RKO (cell line): ENCODE measurements at regions not wholly inside any gene's neighbourhood (a gene's known extent, or its start where the extent isn't known, plus 50 kb on each side); places are given as distances from the start of the nearest gene placed in this dataset.

Experiments used
- DNase-seq: peaks from one replicate; pipeline ENCODE4 v3.0.0-alpha.2; 2016; ENCODE audit warnings: low spot score

DNA sequence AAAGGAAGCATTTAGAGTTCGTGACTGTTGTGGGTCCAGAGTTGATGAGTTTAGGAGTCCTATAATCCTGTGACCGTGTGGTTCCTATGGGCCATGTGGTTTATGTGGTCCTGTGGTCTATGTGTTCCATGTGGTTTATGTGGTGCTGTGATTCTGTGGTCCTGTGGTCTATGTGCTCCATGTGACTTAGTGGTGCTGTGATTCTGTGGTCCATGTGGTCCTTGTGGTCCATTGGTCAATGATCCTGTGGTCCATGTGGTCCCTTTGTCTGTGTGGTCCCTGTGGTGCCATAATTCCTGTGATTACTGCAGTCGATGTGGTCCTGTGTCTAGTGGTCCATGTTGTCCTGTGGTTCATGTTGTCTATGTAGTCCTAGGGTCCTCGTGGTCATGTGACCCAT, 167.3 kb downstream of the TMEM18 start:
- no peak for DNase-seq

DNA sequence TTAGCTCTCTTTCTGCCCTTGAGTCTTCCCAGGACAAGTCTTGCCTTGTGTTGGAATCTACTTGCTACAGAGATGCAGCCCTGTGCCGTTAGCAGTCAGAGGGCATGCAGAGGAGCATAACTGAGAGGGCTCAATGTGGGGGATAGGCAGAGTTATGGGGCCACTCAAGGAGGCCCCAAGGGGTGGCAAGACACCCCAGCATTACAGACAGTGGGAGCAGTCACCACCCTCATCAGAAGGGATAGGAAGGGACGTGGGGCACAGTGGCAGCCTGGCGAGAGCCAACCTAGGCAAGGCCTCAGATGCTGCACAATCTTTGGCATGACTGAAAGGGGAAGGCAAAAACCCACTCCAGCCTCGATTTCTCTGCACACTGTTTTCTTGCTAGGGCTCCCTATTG, 169.1 kb downstream of the TMEM18 start:
- no peak for DNase-seq

DNA sequence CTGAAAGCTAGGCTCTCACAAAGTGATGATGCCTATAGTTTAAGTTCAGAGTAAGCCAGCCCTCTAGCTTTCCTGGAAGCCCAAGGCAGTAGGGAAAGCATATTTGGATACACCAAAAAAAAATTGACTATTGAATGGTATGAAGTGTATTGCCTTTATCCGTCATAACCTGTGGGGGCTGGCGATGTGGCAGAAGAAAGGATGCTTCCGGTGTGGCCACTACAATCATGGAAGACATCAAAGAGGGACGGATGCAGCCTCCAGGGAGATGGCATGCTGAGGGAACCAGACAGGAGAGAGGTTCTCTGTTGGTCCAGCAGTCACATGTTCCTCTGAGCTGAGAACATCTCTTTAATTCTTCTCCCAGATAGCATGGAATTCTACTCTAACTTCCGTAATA, 170.3 kb downstream of the TMEM18 start:
- no peak for DNase-seq

DNA sequence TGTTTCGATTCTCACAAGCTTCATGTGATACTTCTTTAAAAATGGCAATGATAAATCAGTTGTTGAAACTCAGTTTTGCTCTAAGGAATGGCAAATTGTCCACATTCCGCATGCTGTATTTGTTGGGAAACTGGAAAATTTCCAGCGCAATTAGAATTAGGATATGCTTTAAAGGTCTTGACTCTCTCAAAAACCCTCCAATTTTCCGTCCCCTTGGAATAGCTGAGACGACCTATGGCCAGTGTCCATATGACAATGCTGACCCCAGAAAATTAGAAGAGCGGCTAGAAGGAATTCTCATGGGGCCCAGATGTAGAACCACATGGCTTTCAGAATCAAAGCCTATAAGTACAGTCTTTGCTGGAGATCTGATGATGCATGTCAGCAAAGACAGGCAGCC, 170.8 kb downstream of the TMEM18 start:
- no peak for DNase-seq

DNA sequence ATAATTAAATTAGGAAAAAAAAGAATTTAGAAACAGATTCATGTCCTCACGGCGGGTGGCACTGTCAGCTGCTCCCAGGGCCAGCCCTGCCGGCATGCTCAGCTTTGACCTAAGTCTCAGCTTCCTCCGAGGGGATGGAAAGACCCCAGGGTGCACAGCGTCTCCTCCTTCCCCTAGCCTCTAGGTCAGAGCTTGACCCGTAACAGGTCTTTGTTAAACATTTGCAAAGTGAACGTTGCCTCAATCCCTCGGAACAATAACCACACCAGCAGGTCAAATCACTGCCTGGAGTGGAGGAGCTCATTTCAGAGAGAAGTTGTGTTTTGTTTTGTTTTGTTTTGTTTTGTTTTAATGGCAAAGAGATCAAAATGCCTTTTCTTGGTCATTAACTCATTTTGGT, 171.3 kb downstream of the TMEM18 start:
- DNase-seq: no peak

DNA sequence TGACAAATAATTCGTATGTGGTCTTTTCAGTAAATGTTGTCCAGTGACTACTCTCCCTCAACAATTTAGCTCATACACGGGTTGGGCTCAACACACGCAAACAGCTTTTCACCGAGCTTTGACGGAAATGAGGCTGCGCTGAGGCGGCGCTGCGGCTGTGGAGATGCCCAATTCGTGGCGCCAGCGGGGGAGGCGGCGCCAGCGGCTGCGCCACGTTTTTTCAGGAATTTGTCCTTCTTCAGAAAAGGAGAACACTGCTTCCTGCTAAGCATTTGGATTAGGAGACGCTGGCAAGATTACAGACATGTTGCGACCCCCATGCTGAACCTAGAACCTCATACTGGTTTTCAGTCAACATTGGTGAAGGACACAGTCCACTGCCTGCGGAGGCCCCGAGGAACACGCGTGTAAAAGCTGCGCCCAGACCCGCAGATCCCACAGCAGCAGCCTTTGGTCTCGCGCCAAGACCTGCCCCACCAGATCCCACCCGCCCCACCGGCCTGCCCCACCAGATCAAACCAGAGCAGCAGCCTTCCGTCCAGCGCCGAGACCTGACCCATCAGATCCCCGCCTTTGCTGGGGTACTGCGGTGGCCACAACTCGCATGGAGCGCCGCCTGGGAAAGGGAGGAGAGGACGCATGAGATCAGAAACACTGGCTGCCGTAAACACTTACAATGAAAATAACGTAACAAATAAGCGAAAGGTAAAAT, 173.8 kb downstream of the TMEM18 start:
- no peak for DNase-seq

DNA sequence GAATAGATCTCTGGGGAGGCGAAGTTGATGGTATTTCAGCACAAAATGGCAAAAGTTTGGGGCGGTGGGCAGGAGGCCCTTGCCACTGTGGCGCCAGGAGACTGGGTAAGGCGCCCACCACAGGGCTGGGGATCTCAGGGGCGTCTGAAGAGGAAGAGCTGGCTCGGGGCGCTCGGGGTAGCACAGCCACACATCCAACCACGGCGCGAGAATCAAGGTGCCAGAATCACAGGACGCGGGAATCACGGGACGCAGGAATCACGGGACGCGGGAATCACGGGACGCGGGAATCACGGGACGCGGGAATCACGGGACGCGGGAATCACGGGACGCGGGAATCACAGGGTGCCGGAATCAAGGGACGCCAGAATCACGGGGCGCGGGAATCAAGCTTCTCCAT, 174.4 kb downstream of the TMEM18 start:
- no peak for DNase-seq

DNA sequence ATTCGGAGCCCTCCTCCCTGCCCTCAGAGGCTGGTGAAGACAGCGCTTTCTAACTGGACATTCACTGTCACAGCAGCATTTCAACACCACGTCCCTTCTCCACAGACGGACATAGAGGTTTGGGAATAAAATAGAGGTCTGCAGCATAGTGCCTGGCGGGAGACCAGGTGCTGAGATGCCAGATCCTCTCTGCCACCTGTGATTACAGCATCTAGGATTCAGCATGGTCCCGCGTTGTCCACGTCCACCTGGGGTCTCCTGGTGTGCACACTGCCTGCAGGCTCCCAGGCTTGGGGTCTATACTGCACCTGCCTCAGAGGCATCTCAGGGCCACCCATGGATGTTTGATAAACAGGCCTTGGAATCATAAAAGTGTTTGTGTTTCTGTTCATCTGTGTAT, 175.5 kb downstream of the TMEM18 start:
- DNase-seq: no peak

DNA sequence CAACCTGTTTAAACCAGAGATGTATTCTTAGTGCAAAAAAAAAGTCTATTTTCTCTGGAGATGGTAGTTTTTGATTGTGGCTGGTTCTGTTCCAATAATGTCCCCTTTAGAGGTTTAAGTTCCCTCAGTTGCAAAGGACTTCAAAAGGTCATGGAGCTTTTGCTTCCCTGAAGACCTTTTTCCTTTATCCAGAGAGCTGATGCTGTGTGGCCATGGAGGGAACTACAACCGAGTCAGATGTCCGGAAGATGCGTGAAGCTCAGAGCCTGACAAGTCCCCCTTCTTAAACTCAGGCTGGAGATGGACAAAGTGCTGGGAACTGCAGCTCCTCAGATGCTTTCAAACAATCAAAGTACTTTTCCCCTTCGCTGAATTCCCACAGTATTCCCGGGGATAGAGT, 176.1 kb downstream of the TMEM18 start:
- peak; percentile 9 for DNase-seq

DNA sequence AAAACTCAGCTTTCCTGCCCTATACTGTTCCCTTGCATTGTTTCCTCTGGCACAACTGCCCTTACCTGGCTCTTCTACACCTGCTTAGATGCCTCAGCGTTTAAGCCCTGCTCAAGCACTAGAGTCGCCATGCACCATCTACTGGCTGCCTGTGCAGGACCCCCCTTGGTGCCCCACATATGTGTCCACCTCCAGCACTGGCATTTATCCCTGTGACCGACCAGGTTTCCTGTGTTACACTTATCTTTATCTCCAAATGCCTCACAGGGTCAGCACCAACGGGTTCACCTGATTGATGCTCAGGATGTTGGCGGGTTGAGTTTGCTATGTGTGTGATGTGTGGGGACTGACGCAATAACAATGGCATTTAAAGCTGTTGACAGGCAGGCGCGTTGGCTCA, 177.5 kb downstream of the TMEM18 start:
- no peak for DNase-seq

DNA sequence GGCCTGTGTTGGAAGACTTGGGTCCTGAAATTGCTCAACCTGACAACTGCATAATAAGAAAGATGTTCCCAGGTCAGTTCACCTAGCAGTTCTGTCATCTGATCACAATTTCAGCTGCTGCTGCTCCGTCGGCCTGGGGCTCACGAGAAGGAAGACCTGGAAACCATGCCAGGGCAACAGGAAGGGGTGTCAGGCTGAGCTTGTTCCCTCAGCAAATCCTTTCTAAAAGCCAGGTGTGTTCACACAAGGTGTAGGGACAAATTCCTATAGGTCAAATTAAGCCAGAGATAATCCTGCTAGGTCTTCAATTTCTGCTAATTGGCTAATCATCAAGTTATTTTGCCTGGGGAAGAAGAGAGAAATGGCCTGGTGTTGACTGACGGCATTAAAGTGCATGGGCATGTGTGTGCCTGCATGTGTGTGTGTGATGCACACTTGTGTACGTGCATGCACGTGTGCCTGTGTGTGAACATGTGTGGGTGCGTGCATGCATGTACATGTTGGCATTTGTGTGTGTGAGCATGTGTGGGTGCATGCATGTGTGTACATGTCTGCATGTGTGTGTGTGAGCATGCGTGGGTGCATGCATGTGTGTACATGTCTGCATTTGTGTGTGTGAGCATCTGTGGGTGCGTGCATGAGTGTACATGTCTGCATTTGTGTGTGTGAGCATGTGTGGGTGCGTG, 178.6 kb downstream of the TMEM18 start:
- no peak for DNase-seq

DNA sequence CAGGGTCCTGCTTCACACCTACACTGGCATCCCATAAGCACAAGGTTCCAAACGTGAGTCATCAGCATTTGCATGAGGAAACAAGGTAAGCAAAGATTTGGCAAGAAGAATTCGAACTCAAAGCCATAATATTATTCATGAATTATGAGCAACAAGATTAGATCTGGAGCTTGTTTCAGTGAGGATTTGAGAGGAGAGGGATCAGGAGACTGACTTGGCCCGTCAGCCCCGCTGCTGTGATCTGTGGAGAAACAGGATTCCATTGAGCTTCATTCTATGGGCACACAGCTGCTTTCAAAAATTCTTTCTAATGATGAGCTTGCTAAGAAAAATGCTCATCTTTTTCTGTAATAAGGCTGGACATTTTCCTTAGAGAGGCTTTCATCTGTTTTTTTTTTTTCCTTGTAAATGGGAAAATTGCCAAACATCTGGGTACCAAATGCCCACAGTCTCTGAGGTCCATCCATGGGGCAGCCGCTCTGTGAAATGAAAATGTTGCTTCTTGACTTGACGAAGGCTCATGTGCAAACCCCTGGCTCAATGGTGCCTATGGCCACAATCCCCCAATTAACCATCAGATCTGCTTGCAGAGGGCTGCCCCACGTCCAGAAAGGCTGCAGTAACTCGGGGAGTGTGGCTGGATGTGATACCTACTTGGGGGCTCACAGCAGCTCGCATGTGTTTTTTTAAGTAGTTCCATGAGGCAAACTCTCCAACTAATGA, 179.3 kb downstream of the TMEM18 start:
- no peak for DNase-seq

DNA sequence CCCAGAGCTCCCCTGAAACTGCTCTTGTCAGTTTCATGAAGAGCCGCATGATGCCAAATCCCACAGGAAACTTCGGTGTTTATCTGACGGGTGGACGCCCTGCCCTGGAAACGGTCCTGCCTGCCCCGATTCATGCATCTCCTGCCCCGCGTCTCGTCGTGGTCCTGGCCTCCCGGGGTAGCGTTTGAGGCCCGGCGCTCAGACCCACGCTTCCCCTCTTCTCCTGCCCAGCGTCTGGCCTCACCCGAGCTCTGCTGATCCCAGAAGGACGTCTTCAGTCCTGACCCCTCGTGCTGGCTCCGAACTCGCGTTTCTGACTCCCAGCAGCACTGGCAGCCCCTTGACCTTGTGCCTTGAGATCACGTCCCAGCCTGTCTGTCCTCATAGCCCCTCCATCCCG, 180.5 kb downstream of the TMEM18 start:
- DNase-seq: no peak

DNA sequence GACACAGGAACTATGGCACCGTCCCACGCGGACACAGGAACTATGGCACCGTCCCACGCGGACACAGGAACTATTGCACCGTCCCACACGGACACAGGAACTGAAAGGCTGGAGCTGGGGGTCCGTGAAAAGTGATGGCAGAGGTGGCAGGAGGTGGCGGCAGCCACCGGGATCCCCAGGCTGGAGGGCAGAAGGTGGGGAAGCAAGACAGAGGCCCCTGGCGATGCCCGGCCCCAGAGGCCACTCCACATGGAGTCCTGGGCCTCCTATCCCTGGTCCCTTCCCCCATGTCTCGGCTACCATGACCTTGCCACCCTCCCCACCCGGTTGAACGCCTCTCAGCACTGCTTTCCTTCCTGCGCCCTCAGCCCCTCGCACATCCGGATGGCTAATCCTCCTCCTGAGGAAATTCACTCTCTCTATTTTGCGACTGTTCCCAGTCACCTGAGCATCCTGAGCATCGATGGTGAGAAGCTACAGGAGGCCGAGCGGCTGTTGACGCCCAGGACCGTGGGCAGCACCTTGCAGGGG, 181.4 kb downstream of the TMEM18 start:
- DNase-seq: no peak

DNA sequence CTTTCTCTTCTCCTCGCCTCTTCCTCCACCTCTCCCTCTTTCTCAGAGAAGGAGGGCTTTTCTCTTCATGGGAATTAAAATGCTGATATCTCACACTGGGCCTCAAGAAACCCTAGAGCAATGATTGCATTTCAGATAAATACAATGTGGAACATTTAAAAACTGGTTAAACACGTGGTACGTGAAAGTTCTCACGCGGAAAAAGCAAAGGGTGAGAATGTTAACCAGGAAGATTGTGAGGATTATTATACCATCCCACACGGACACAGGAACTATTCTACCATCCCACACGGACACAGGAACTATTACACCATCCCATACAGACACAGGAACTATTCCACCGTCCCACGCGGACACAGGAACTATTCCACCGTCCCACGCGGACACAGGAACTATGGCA, 182.4 kb downstream of the TMEM18 start:
- DNase-seq: no peak

DNA sequence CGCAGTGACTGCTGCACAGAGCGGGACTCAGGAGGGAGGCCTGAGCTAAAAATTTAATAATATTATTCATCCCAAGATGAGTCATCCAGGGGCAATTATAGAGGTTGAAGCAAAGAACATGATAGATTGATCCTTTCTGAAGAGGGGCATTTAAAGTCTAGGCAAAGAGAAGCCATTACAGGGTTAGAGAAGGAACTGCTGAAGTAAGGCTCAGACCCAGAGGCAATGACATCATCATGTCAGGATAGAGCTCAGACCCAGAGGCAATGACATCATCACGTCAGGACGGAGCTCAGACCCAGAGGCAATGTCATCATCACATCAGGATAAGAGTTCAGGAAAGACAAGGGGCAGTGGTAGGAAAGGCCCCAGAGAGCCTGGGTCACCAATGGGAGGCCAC, 184.0 kb downstream of the TMEM18 start:
- no peak for DNase-seq

DNA sequence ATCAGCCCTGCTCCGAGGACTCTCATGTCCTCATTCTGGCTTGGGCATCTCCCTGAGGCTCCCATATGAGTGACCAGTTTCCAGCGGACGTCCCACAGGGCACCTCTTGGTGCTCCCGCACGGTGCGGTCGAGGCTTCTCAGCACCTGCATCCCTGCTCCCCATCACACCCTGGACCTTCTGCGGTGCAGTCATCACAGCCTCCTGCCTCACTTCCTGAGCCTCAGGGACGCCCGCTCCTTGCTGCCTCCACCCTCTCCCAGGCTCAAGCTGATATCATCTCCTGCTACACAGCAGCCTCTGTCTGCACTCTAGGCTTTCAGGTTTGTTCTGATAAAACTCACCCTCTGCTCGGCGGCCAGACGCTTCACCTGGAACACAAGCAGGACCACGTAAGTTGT, 185.0 kb downstream of the TMEM18 start:
- DNase-seq: no peak

DNA sequence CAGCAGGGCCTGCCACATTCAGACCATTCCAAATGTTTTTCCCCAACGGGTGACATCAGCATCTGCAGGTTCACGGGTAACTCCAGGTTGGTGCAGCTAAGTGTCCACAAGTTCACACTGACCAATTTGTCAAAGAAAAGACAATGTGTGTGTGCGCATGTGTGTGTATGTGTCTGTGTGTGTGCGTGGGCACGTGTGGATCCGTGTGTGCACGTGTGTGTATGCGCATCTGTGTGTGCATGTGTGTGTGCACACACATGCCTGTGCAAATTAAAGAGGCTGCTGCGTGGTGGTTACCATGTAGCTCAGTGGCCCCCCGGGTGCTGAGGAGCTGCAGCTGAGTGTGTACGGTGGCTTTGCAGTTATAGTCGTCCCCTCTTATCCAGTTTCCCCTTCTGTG, 187.4 kb downstream of the TMEM18 start:
- no peak for DNase-seq

DNA sequence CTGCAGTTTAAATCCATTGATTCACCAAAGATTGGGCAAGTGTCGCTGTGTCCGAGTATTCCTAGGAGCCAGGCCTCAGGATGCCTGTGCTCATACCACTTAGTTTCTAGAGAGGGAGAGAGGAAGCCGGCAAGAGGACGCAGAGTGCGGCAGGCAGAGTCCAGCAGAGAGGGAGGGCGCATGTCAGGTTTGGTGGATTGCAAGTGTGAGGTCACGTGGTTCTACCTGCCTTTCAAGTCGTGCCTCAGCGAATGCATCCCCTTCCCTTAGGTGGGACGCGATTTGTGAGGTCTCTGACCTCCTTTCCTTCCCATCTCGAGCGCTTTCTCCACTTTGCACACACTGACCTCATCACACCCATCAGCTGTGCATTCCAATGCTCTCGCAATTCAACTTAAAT, 188.1 kb downstream of the TMEM18 start:
- no peak for DNase-seq

DNA sequence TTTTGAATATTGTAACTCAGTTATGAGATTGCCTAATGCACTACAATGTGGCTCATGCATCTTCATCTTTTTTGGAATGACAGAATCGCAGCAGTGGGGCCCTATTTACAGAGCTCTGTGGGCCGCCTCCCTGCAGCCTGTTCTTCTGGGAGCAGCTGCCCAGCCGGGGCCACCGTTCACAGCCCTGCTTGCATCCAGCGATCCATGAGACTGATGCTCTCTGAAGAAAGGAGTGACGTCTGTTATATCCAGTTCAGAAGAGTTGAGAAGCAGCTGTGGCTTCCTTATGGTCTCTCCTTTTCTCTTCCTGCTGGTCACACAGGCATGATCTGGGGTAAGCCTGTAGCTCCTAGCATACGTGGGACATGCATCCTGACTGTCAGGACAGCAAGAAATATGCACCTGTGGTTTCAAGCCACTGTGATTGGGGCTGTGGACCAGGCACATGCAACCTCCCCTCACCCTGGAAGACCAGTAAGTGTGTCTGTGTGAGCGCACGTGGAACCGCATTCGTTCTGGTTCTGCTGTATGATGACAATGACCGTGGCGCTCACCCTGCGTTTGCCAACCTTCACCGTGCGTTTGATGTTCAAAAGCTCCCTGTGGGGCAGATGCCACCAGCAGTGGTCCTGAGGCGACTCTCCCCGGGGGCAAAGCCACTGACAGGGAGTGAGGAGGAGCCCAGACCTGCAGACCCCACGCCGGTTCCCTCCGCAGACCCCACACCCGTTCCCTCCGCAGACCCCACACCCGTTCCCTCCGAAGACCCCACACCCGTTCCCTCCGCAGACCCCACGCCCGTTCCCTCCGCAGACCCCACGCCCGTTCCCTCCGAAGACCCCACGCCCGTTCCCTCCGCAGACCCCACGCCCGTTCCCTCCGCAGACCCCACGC, 189.8 kb downstream of the TMEM18 start:
- DNase-seq: no peak

DNA sequence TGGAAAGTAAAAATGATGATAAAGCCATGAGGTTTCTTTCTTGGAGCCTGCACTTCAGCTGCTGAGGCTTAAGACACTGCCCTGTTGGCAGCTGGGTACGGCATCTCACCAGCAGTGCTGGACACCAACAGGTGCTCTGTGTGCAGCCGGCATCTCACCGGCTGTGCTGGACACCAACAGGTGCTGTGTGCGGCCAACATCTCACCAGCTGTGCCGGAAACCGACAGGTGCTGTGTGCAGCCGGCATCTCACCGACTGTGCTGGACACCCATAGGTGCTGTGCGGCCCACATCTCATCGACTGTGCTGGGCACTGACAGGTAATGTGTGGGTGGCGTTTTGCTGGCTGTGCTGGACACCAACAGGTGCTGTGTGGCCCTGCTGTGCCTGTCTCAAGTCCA, 190.8 kb downstream of the TMEM18 start:
- DNase-seq: no peak

DNA sequence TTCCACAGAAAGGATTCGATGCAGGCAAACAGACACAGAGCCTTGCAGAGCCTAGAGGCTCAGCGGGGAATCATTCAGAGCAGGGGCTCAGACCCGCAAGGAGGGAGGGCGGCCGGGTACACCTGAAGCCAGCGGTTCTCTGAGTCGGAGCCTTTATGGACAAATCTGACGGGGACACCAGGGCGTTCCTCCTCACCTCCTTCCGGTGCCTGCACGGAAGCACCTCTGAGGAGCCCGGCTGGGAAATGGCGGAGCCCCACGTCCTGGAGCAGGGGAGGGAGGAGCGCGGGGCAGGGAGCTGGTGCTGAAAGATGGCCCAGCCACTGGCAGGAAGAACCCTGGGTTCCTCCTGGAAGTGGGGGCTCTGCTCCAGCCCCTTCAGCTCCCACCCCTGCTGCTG, 193.5 kb upstream of the ALKAL2 start:
- DNase-seq: no peak
